B cell (primary cell): ENCODE measurements at regions not wholly inside any gene's neighbourhood (a gene's known extent, or its start where the extent isn't known, plus 50 kb on each side); places are given as distances from the start of the nearest gene placed in this dataset.

ENCODE experiments used
- ATAC-seq: fragments of 200-7000 bp; cut with Tn5 transposase; one replicate; pipeline ENCODE4 v1.10.0; 2021; ENCODE audit warnings: low read depth, mild to moderate bottlenecking, moderate number of reproducible peaks, moderate library complexity
- CTCF ChIA-PET: fragments of 350-600 bp; sonication (Branson Sonifier 250); formaldehyde crosslinking; loops from one replicate; lab custom pipeline; 2021; ENCODE audit warnings: antibody characterized with exemption, inconsistent platforms; lab: Charles Lee
- POLR2A ChIA-PET: fragments of 350-600 bp; sonication (Branson Sonifier 250); formaldehyde crosslinking; loops from one replicate; lab custom pipeline; 2021; ENCODE audit warnings: antibody characterized with exemption; lab: Charles Lee
- DNase-seq: peaks from one replicate; pipeline ENCODE4 v3.0.0; 2013
- H2AFZ ChIP-seq: 2 replicates; pipeline ENCODE4 v1.6.1; 2012; ENCODE audit warnings: mild to moderate bottlenecking, low read depth, low read length; ENCODE audit not compliant: insufficient read depth, poor library complexity, severe bottlenecking
- H3K27ac ChIP-seq, 2 donors: 1 replicate in 1 of 2; 2 replicates in 1 of 2; pipeline ENCODE4 v1.5.1; 2012 to 2013; ENCODE audit warnings: low read length in 2 of 2, mild to moderate bottlenecking in 2 of 2, moderate library complexity in 1 of 2
- H3K27me3 ChIP-seq, 4 experiments: fragments of 200-600 bp in 1 of 4; sonication (generic) in 1 of 4; replicated peaks in 1 of 4; 1 replicate in 2 of 4; 2 replicates in 2 of 4; pipeline versions ENCODE4 v1.6.1 to v1.7.0; 2013 to 2016; ENCODE audit warnings: low read length in 3 of 4, mild to moderate bottlenecking in 2 of 4, mixed read lengths in 1 of 4, moderate library complexity in 1 of 4; ENCODE audit not compliant: insufficient read depth in 4 of 4, control insufficient read depth in 3 of 4; ENCODE audit errors: control extremely low read depth in 1 of 4
- H3K36me3 ChIP-seq, 2 experiments: replicated peaks in 1 of 2; 1 replicate in 1 of 2; 2 replicates in 1 of 2; pipeline versions ENCODE4 v1.6.1 to v1.7.1; 2013; ENCODE audit warnings: low read length in 1 of 2; ENCODE audit not compliant: insufficient read depth in 2 of 2, control insufficient read depth in 1 of 2; ENCODE audit errors: control extremely low read depth in 1 of 2, extremely low read depth in 1 of 2
- H3K4me1 ChIP-seq, 2 donors: fragments of 200-600 bp in 1 of 2; sonication (generic) in 1 of 2; 1 replicate in 1 of 2; 2 replicates in 1 of 2; pipeline versions ENCODE4 v1.5.1 to v1.6.1; 2013 to 2017; ENCODE audit warnings: low read length in 2 of 2; ENCODE audit not compliant: control insufficient read depth in 2 of 2, insufficient read depth in 2 of 2
- H3K4me2 ChIP-seq: replicated peaks from 2 replicates; pipeline ENCODE3; 2012; ENCODE audit warnings: mild to moderate bottlenecking, low read depth, low read length; ENCODE audit not compliant: poor library complexity, severe bottlenecking
- H3K4me3 ChIP-seq, 5 experiments: fragments of 200-600 bp in 1 of 5; sonication (generic) in 1 of 5; 1 replicate in 3 of 5; 2 replicates in 2 of 5; pipeline versions ENCODE4 v1.5.1 to v1.7.0; 2011 to 2016; ENCODE audit warnings: low read length in 4 of 5, mild to moderate bottlenecking in 4 of 5, low read depth in 2 of 5, control low read depth in 1 of 5, moderate library complexity in 1 of 5; ENCODE audit not compliant: insufficient read depth in 1 of 5; ENCODE audit errors: control extremely low read depth in 1 of 5, extremely low read depth in 1 of 5
- H3K79me2 ChIP-seq: fragments of 200-600 bp; sonication (generic); one replicate; pipeline ENCODE4 v1.6.0; 2016; ENCODE audit warnings: low read length; ENCODE audit not compliant: control insufficient read depth, insufficient read depth
- H3K9ac ChIP-seq: fragments of 200-600 bp; sonication (generic); 2 replicates; pipeline ENCODE4 v1.6.1; 2017; ENCODE audit warnings: mild to moderate bottlenecking, low read length, moderate library complexity
- H3K9me3 ChIP-seq, 3 donors: one replicate each; pipeline versions ENCODE4 v1.6.1 to v1.7.1; 2013; ENCODE audit warnings: low read length in 2 of 3; ENCODE audit not compliant: control insufficient read depth in 2 of 3, insufficient read depth in 1 of 3; ENCODE audit errors: control extremely low read depth in 1 of 3
- H4K20me1 ChIP-seq: 2 replicates; pipeline ENCODE4 v1.6.0; 2012; ENCODE audit warnings: mild to moderate bottlenecking, low read length; ENCODE audit not compliant: insufficient read depth, control insufficient read depth, poor library complexity, severe bottlenecking
- H3K27ac Mint-ChIP-seq: one replicate; pipeline ENCODE4 v1.8.0; 2021; ENCODE audit warnings: mixed read lengths
- H3K27me3 Mint-ChIP-seq: one replicate; pipeline ENCODE4 v1.8.0; 2021; ENCODE audit warnings: mixed read lengths
- H3K4me1 Mint-ChIP-seq: one replicate; pipeline ENCODE4 v1.8.0; 2021; ENCODE audit warnings: mixed read lengths
- H3K4me3 Mint-ChIP-seq: one replicate; pipeline ENCODE4 v1.8.0; 2021; ENCODE audit warnings: mixed read lengths
- H3K9me3 Mint-ChIP-seq: one replicate; pipeline ENCODE4 v1.8.0; 2022; ENCODE audit warnings: mixed read lengths; ENCODE audit not compliant: insufficient read depth
- CTCF ChIP-seq: fragments of 200-600 bp; IDR thresholded peaks from one replicate; pipeline ENCODE4 v1.8.0; 2022; ENCODE audit warnings: antibody characterized with exemption, mild to moderate bottlenecking
- EZH2 ChIP-seq: IDR thresholded peaks from 2 replicates; pipeline ENCODE4 v1.6.1; 2012; ENCODE audit warnings: borderline replicate concordance, low read depth, mild to moderate bottlenecking, moderate library complexity, low read length; ENCODE audit not compliant: insufficient read depth, poor library complexity, severe bottlenecking
- WGBS: methylation state at CpG from one replicate; pipeline ENCODE4 v1.1.5; 2013; ENCODE audit warnings: missing lambda C conversion rate; ENCODE audit not compliant: insufficient coverage; 5-methylcytosine and 5-hydroxymethylcytosine counted together
- intact Hi-C: fragments of 100-400 bp; cut with micrococcal nuclease; formaldehyde crosslinking; loops from one replicate; pipeline ENCODE4 v1.10.0; 2022

GRCh38 chr3:147672035-147672434, 262.9 kb downstream of the ZIC1 start:
- Mint-ChIP-seq H3K9me3 (no peaks in the 10 kb centered on the region), H3K27ac (no peak overlapping the region), H3K4me1 (no peaks in the 10 kb centered on the region), H3K4me3 (no peak overlapping the region), H3K27me3 (no peaks in the 10 kb centered on the region)
- Histone ChIP-seq H3K9ac (no peak overlapping the region), H2AFZ (no peak overlapping the region), H3K36me3 (no peaks in the 10 kb centered on the region), H3K4me1 (no peaks in the 10 kb centered on the region), H3K4me3 (no peak overlapping the region), H3K4me2 (no peak overlapping the region), H3K9me3 (no peaks in the 10 kb centered on the region), H3K27ac (no peak overlapping the region), H4K20me1 (no peaks in the 10 kb centered on the region), H3K79me2 (no peaks in the 10 kb centered on the region), H3K27me3 (no peaks in the 10 kb centered on the region)
- ChIA-PET CTCF (no interaction called here), POLR2A (no interaction called here)
- TF ChIP-seq EZH2 (no peak), CTCF (no peak)
- DNase-seq = no peak
- intact Hi-C loops = no loop called here
- ATAC-seq = no peak

GRCh38 chr3:147672436-147672835, 263.3 kb downstream of the ZIC1 start:
- Histone ChIP-seq H4K20me1 (no peaks in the 10 kb centered on the region), H3K36me3 (no peaks in the 10 kb centered on the region), H3K4me2 (no peak overlapping the region), H3K27me3 (no peaks in the 10 kb centered on the region), H3K27ac (no peak overlapping the region), H3K4me1 (no peaks in the 10 kb centered on the region), H2AFZ (no peak overlapping the region), H3K9me3 (no peaks in the 10 kb centered on the region), H3K9ac (no peak overlapping the region), H3K79me2 (no peaks in the 10 kb centered on the region), H3K4me3 (no peak overlapping the region)
- ChIA-PET CTCF (no interaction called here), POLR2A (no interaction called here)
- intact Hi-C loops = no loop called here
- no peak for DNase-seq
- no peaks in the 10 kb centered on the region for H3K9me3 Mint-ChIP-seq
- no peak for ATAC-seq
- H3K27ac Mint-ChIP-seq = no peak overlapping the region
- TF ChIP-seq CTCF = no peak
- no peak for TF ChIP-seq EZH2
- H3K4me3 Mint-ChIP-seq = no peak overlapping the region
- WGBS = 44% methylated on average over 1 of the region's 2 CpGs
- H3K27me3 Mint-ChIP-seq = no peaks in the 10 kb centered on the region
- no peaks in the 10 kb centered on the region for H3K4me1 Mint-ChIP-seq
